ENCODE measurements at regions not wholly inside any gene's neighbourhood (a gene's known extent, or its start where the extent isn't known, plus 50 kb on each side); places are given as distances from the start of the nearest gene placed in this dataset.

- TF ChIP-seq POLR2AphosphoS5 (IDR thresholded peaks at IDR 0.05) (no peak), CTCF (IDR thresholded peaks at IDR 0.05) (no peak)
Measured at GRCh38 chr20:56929606-56930005, 300.5 kb downstream of the TFAP2C start.
